ENCODE measurements at regions not wholly inside any gene's neighbourhood (a gene's known extent, or its start where the extent isn't known, plus 50 kb on each side); places are given as distances from the start of the nearest gene placed in this dataset.

DNA sequence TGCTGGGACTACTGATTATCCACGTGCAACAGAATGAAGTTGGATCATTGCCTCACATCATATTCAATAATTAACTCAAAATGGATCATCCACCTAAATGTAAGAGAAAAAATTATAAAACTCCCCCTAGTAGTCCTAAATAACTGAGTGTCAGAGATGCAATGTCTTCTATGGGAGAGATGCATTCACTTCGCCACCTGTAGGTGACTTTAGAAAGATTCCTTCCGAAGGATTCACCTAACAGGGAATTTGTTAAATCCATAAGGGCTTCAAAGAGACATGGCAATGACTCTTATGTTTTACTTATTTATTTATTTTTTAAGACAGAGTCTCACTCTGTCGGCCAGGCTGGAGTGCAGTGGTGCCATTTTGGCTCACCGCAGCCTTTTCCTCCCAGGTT, 526.0 kb downstream of the MTRR start:
- Histone ChIP-seq H3K4me3 (ENCODE audit: low read length) (no peak overlapping the region), H3K27me3 (ENCODE audit: control insufficient read depth, insufficient read depth, low read length) (no peaks in the 10 kb centered on the region), H3K27ac (ENCODE audit: low read length) (no peak overlapping the region), H3K4me1 (ENCODE audit: control insufficient read depth, insufficient read depth, low read length) (no peaks in the 10 kb centered on the region), H3K36me3 (ENCODE audit: control insufficient read depth, insufficient read depth, low read length) (no peaks in the 10 kb centered on the region), H3K9me3 (replicated peaks; ENCODE audit: control insufficient read depth, low read depth, low read length) (no peaks in the 10 kb centered on the region)
- no CpG with 5 or more reads among the region's 5 CpGs for WGBS (ENCODE audit: insufficient coverage)
- no peak for DNase-seq

DNA sequence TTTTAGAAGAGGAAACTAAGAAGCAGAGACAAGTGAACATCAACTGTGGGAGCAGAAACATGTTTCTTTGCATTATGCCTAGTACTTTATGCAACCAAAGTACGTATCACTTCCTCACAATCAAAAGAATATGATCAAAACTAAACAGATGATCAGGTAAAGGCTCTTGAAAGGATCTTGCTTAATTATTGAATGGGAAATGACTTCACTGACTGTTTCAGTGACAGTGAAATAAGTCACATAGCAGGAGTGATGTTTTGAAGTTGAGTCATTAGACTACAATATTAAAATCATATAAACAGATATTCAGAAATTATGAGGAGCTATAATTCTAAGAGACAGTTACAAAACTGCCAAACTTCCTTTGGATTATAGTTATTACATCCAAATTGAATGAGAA, 527.3 kb downstream of the MTRR start:
- no peaks in the 10 kb centered on the region for H3K9me3 ChIP-seq (replicated peaks; ENCODE audit: control insufficient read depth, low read depth, low read length)
- no CpG with 5 or more reads among the region's 1 CpG for WGBS (ENCODE audit: insufficient coverage)
- no peaks in the 10 kb centered on the region for H3K27me3 ChIP-seq (ENCODE audit: control insufficient read depth, insufficient read depth, low read length)
- no peak overlapping the region for H3K4me3 ChIP-seq (ENCODE audit: low read length)
- no peak for DNase-seq
- no peaks in the 10 kb centered on the region for H3K36me3 ChIP-seq (ENCODE audit: control insufficient read depth, insufficient read depth, low read length)
- H3K4me1 ChIP-seq (ENCODE audit: control insufficient read depth, insufficient read depth, low read length): no peaks in the 10 kb centered on the region
- no peak overlapping the region for H3K27ac ChIP-seq (ENCODE audit: low read length)

DNA sequence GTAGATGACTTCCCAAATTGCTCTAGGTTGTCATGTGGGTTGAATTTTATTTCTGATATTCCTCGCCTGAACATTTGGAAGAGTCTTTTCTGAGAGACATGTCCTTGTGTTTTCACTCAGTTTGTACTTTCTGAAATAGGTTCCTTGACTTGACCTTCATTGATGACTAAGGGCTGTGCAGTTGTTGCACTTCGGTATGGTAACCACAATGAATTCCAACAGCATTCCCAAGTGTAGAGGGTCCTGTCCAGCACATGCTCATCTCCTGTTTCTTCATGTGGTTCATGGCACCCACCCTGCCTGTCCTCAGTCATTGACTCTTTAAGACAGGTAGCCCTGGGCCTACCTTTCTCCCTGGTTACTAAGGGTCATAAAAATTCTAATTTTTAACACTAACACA, 527.8 kb downstream of the MTRR start:
- WGBS (ENCODE audit: insufficient coverage): 63% methylated on average over 1 of the region's 2 CpGs

DNA sequence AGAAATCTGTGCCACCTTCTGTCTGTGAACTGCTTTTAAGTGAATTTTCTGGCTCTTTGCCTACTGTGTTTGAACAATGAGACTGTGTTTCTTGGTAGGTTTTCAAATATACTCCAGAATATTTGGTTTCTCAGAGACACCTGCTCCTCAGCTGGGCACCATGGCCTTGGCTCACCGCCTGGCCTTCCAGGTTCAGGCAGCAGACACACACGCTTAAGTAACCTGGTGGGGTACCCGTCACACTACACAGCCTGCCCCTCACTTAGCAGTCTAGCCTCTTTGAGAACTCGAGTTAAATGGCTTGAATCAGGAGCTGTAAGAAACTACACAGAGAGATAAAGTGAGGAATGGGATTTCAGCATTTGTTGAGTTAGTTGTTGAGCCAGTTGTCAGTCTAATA, 530.5 kb downstream of the MTRR start:
- H3K4me1 ChIP-seq (ENCODE audit: control insufficient read depth, insufficient read depth, low read length): no peaks in the 10 kb centered on the region
- no peak overlapping the region for H3K4me3 ChIP-seq (ENCODE audit: low read length)
- no peaks in the 10 kb centered on the region for H3K27me3 ChIP-seq (ENCODE audit: control insufficient read depth, insufficient read depth, low read length)
- no CpG with 5 or more reads among the region's 4 CpGs for WGBS (ENCODE audit: insufficient coverage)
- no peak overlapping the region for H3K27ac ChIP-seq (ENCODE audit: low read length)
- peaks cover 3% of the 10 kb centered on the region for H3K9me3 ChIP-seq (replicated peaks; ENCODE audit: control insufficient read depth, low read depth, low read length)
- H3K36me3 ChIP-seq (ENCODE audit: control insufficient read depth, insufficient read depth, low read length): no peaks in the 10 kb centered on the region
- DNase-seq: no peak

More for the DNA sequence above, 527.8 kb downstream of the MTRR start:
- no peak overlapping the region for H3K27ac ChIP-seq (ENCODE audit: low read length)
- no peaks in the 10 kb centered on the region for H3K4me1 ChIP-seq (ENCODE audit: control insufficient read depth, insufficient read depth, low read length)
- DNase-seq: no peak
- no peaks in the 10 kb centered on the region for H3K36me3 ChIP-seq (ENCODE audit: control insufficient read depth, insufficient read depth, low read length)
- no peak overlapping the region for H3K4me3 ChIP-seq (ENCODE audit: low read length)
- no peaks in the 10 kb centered on the region for H3K27me3 ChIP-seq (ENCODE audit: control insufficient read depth, insufficient read depth, low read length)
- H3K9me3 ChIP-seq (replicated peaks; ENCODE audit: control insufficient read depth, low read depth, low read length): no peaks in the 10 kb centered on the region

DNA sequence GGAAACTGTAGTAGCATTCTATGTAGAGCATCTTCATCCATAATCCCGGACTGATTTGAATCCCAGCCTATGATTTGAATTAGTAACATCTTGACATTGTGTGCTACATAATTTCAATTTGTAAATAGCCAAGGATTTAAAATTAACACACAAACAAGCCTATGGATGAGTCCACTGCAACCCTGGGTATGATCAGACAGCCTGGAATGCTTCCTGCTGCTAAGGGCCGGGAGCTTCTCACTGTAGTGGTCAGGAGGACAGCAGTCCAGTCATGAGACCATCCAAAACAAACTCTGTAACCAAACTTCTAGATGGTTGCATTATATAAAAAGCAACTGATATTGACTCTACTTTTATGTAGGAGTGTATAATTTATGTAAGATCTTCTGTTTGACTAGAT, 539.3 kb downstream of the MTRR start:
- H3K36me3 ChIP-seq (ENCODE audit: control insufficient read depth, insufficient read depth, low read length): no peaks in the 10 kb centered on the region
- H3K4me3 ChIP-seq (ENCODE audit: low read length): no peak overlapping the region
- H3K27ac ChIP-seq (ENCODE audit: low read length): no peak overlapping the region
- WGBS (ENCODE audit: insufficient coverage): no CpG with 5 or more reads among the region's 2 CpGs
- DNase-seq: no peak
- H3K9me3 ChIP-seq (replicated peaks; ENCODE audit: control insufficient read depth, low read depth, low read length): peaks cover 3% of the 10 kb centered on the region
- no peaks in the 10 kb centered on the region for H3K4me1 ChIP-seq (ENCODE audit: control insufficient read depth, insufficient read depth, low read length)
- H3K27me3 ChIP-seq (ENCODE audit: control insufficient read depth, insufficient read depth, low read length): no peaks in the 10 kb centered on the region

DNA sequence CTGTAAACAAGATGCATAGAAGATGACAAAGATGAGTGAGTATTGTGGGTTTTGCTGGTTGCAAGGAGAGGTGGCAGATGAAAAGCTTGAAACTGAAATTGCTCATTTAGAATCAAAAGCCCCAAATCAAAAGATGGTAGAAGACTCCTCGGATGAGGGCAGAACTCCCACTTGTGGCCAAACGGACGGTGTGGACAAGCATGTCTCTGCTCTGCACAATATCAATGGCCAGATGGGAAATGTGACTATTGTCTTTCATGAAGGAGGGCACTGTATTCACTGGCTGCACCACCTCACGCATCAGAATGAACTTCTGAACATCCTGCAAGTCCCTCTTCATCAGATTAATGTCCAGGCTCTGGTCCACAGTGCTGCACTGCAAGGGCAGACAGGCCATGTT, 541.7 kb downstream of the MTRR start:
- H3K9me3 ChIP-seq (replicated peaks; ENCODE audit: control insufficient read depth, low read depth, low read length): no peaks in the 10 kb centered on the region
- no peak overlapping the region for H3K27ac ChIP-seq (ENCODE audit: low read length)
- no peak for DNase-seq
- H3K27me3 ChIP-seq (ENCODE audit: control insufficient read depth, insufficient read depth, low read length): no peaks in the 10 kb centered on the region
- WGBS (ENCODE audit: insufficient coverage): 75% methylated on average over 4 of the region's 4 CpGs
- H3K4me1 ChIP-seq (ENCODE audit: control insufficient read depth, insufficient read depth, low read length): no peaks in the 10 kb centered on the region
- no peaks in the 10 kb centered on the region for H3K36me3 ChIP-seq (ENCODE audit: control insufficient read depth, insufficient read depth, low read length)
- no peak overlapping the region for H3K4me3 ChIP-seq (ENCODE audit: low read length)

DNA sequence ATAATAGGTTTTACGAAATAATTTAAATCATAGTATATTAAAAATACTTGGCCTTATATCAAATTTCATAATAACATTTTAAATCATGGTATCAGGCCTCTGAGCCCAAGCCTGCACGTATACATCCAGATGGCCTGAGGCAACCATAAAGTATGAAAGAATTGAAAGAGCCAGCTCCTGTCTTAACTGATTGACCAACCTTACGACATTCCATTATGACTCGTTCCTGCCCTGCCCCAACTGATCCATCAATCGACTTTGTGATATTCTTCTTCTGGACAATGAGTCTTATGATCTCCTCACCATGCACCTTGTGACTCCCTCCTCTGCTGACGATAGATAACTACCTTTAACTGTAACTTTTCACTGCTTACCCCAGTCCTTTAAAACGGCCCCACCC, 545.0 kb downstream of the MTRR start:
- H3K4me3 ChIP-seq (ENCODE audit: low read length): no peak overlapping the region
- no peaks in the 10 kb centered on the region for H3K9me3 ChIP-seq (replicated peaks; ENCODE audit: control insufficient read depth, low read depth, low read length)
- no peaks in the 10 kb centered on the region for H3K4me1 ChIP-seq (ENCODE audit: control insufficient read depth, insufficient read depth, low read length)
- 73% methylated on average over 6 of the region's 7 CpGs for WGBS (ENCODE audit: insufficient coverage)
- H3K36me3 ChIP-seq (ENCODE audit: control insufficient read depth, insufficient read depth, low read length): no peaks in the 10 kb centered on the region
- no peak for DNase-seq
- H3K27ac ChIP-seq (ENCODE audit: low read length): no peak overlapping the region
- no peaks in the 10 kb centered on the region for H3K27me3 ChIP-seq (ENCODE audit: control insufficient read depth, insufficient read depth, low read length)

DNA sequence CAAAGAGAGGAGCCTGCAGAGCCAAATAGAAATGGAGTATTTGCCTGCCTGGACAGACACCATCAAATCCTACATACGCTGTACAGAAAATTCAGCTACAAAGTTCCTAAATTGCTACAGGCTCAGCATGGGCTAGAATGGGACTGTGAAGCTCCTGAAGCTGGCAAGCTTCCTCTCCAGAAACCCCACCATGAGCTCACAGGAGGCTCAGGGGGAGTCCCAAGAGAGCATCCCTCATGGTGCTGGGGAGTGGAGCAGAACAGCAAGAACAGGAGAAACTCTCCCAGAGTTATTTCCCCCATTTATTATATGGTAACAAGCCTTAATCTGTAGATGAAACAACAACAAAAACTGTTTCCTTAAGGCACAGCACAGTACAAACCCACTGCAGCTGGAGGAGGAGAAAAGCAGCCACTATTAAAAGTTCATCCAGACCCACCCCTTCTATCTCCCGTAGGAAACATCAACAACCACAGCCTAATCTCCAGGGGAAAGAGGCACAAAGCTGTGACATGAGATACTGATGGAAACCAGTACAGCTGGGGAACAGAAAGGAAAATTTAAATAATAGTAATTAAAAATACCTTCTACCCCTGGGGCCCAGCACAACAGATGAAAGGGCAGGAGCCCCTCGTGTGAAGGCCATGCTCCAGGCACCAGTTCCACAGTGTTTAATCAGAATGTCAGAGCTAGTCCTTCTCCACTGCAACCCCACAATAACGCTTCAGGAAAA, 548.5 kb downstream of the MTRR start:
- peak; percentile 41 for DNase-seq
- 40% methylated on average over 2 of the region's 4 CpGs for WGBS (ENCODE audit: insufficient coverage)
- Histone ChIP-seq H3K27ac (ENCODE audit: low read length) (peak overlapping the region; percentile 38), H3K36me3 (ENCODE audit: control insufficient read depth, insufficient read depth, low read length) (no peaks in the 10 kb centered on the region), H3K9me3 (replicated peaks; ENCODE audit: control insufficient read depth, low read depth, low read length) (no peaks in the 10 kb centered on the region), H3K4me3 (ENCODE audit: low read length) (no peak overlapping the region), H3K27me3 (ENCODE audit: control insufficient read depth, insufficient read depth, low read length) (no peaks in the 10 kb centered on the region), H3K4me1 (ENCODE audit: control insufficient read depth, insufficient read depth, low read length) (no peaks in the 10 kb centered on the region)

DNA sequence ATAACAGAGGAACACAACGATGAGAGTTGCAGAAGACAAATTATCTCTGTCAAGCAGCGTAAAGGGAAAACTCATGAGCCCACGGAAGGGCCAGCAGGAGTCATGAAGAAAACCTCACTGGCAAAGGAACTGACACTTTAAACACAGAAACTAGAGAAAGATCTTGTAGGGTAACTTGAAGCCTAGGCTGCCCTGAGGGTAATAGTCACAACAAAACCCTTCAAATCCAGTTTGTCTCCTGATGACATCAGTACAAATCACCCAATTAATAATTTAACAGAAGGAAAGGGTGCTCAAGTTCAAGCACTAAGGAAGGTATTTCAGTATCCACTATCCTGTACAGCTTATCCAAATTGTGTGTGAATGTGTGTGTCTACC, 549.1 kb downstream of the MTRR start:
- Histone ChIP-seq H3K36me3 (ENCODE audit: control insufficient read depth, insufficient read depth, low read length) (no peaks in the 10 kb centered on the region), H3K27me3 (ENCODE audit: control insufficient read depth, insufficient read depth, low read length) (no peaks in the 10 kb centered on the region), H3K4me3 (ENCODE audit: low read length) (no peak overlapping the region), H3K27ac (ENCODE audit: low read length) (no peak overlapping the region), H3K4me1 (ENCODE audit: control insufficient read depth, insufficient read depth, low read length) (no peaks in the 10 kb centered on the region), H3K9me3 (replicated peaks; ENCODE audit: control insufficient read depth, low read depth, low read length) (no peaks in the 10 kb centered on the region)
- peak; percentile 5 for DNase-seq
- 25% methylated on average over 2 of the region's 3 CpGs for WGBS (ENCODE audit: insufficient coverage)

DNA sequence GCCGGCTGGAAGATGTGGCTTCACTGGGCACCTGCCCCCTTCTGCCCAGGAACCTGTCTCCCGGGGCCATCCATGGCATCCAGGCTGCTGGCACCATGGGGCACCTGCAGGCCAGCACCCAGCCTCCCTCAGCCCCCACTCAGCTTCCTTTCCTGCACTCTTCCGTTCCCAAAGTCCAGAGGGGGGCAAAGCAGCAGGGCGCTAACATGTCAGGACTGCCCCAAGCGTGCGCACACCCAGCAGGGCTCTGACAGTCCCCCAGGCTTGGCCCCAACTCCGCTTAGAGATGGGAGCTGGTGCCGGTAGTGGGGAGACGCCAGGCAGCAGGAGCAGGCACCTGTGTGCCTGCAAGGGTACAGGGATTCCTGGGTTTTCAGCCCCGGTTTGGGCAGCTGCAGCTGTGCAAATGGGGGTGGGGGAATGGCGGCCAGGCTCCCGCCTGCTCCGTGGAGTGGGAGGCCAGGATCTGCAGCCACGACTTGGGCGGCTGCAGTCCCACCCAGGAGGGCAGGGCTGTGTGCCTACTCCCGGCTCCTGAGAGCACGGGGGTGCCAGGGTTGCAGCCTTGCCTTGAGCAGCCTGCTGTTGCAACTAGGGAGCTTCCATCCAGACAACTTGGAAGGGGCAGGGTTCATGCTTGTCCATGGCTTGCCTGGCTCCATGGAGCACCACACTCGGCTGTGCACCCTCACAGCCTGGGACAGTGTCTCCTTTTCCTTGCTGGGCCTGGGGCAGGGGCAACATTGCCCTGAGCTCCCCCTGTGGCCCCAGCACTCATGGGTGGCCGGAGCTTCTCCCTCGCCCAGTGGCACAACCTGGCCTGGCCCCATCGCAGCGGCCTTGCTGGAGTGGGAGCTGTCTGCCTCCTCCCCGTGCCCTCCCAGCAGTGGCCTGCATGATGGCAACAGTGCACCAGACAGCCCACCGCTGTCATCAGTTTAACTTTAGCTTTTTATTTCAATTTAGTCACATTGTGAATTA, 561.1 kb downstream of the MTRR start:
- no peaks in the 10 kb centered on the region for H3K27me3 ChIP-seq (ENCODE audit: control insufficient read depth, insufficient read depth, low read length)

More for the DNA sequence above, 561.1 kb downstream of the MTRR start:
- DNase-seq: no peak
- Histone ChIP-seq H3K4me3 (ENCODE audit: low read length) (no peak overlapping the region), H3K36me3 (ENCODE audit: control insufficient read depth, insufficient read depth, low read length) (no peaks in the 10 kb centered on the region), H3K4me1 (ENCODE audit: control insufficient read depth, insufficient read depth, low read length) (no peaks in the 10 kb centered on the region), H3K9me3 (replicated peaks; ENCODE audit: control insufficient read depth, low read depth, low read length) (no peaks in the 10 kb centered on the region), H3K27ac (ENCODE audit: low read length) (no peak overlapping the region)
- 89% methylated on average over 22 of the region's 24 CpGs for WGBS (ENCODE audit: insufficient coverage)

Measured in muscle of leg (tissue), 3 donors.